Aorta (tissue), 5 donors: ENCODE measurements at regions not wholly inside any gene's neighbourhood (a gene's known extent, or its start where the extent isn't known, plus 50 kb on each side); places are given as distances from the start of the nearest gene placed in this dataset.
"Not testable (repeated sequence)": the region's sequence is repeated elsewhere in the genome, so short reads cannot be mapped to it uniquely, and the experiment has no call there.

ENCODE experiments used
- ATAC-seq: fragments of 200-7000 bp; cut with Tn5 transposase; one replicate; pipeline ENCODE4 v1.9.1; 2022; ENCODE audit warnings: moderate library complexity; ENCODE audit not compliant: low FRiP score
- DNase-seq, 2 donors: peaks; one replicate each; pipeline ENCODE4 v3.0.0-alpha.2; 2020
- H3K27ac ChIP-seq, 2 donors: one replicate each; pipeline ENCODE4 v1.5.1; 2013; ENCODE audit warnings: low read length in 2 of 2, mild to moderate bottlenecking in 2 of 2, moderate library complexity in 2 of 2, control low read depth in 1 of 2, inconsistent platforms in 1 of 2, low read depth in 1 of 2
- H3K27me3 ChIP-seq, 2 donors: one replicate each; pipeline ENCODE4 v1.6.1; 2013; ENCODE audit warnings: control low read depth in 1 of 2, low read length in 1 of 2, mild to moderate bottlenecking in 1 of 2, moderate library complexity in 1 of 2; ENCODE audit not compliant: insufficient read depth in 2 of 2, control insufficient read depth in 1 of 2
- H3K36me3 ChIP-seq, 2 donors: one replicate each; pipeline ENCODE4 v1.6.1; 2013; ENCODE audit warnings: control low read depth in 1 of 2, low read length in 1 of 2, mild to moderate bottlenecking in 1 of 2; ENCODE audit not compliant: insufficient read depth in 2 of 2, control insufficient read depth in 1 of 2
- H3K4me1 ChIP-seq, 2 donors: one replicate each; pipeline ENCODE4 v1.6.1; 2013; ENCODE audit warnings: low read length in 2 of 2, control low read depth in 1 of 2, mild to moderate bottlenecking in 1 of 2, moderate library complexity in 1 of 2; ENCODE audit not compliant: insufficient read depth in 2 of 2, control insufficient read depth in 1 of 2
- H3K4me3 ChIP-seq, 2 donors: one replicate each; pipeline ENCODE4 v1.5.1; 2013; ENCODE audit warnings: low read length in 2 of 2, control low read depth in 1 of 2, mild to moderate bottlenecking in 1 of 2
- H3K9me3 ChIP-seq: one replicate; pipeline ENCODE4 v1.6.1; 2013; ENCODE audit warnings: mild to moderate bottlenecking, low read length; ENCODE audit not compliant: control insufficient read depth
- WGBS, 2 donors: extraction: QIAGEN DNeasy Blood & Tissue Kit; methylation state at CpG; one replicate each; pipeline ENCODE4 v1.1.7; 2013; 5-methylcytosine and 5-hydroxymethylcytosine counted together
- intact Hi-C, 2 donors: fragments of 100-400 bp; cut with DNase I; formaldehyde crosslinking; loops; one replicate each; pipeline versions ENCODE4 v1.14.2 to v1.15.0; 2022
- donor health status: healthy with polysubstance abuse.
- donor health status: Bipolar disorder and iron deficiency.
- donor health status: DM: no; HTN: no; CAD: no.
- donor health status: DM: no; HTN: no; CAD: no.
- donor health status: DM: yes; HTN: yes; CAD: no.

DNA sequence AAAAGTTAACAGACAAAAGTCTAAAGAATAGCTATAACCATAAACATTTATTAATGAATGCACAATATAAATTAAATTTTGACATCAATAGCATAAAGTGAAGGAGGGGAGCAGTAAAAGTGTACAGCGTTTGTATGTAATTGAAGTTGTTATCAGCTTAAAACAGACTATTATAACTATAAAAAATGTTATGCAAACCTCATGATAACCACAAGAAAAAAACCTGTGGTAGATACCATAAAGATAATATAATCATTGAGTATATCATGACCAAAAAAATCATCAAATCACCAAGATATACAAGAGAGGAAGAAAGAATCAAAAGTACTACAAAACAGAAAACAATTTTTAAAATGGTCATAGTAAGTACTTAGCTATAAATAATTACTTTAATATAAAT lies 122.1 kb upstream of the ID2 start:
- no peak for DNase-seq
- ATAC-seq: no peak
- intact Hi-C loops: no loop called here
- H3K36me3 ChIP-seq: no peaks in the 10 kb centered on the region
- no peaks in the 10 kb centered on the region for H3K4me1 ChIP-seq
- H3K4me3 ChIP-seq: no peak overlapping the region
- WGBS, 2 donors: 93 to 94% methylated on average over 1 of the region's 1 CpG
- H3K9me3 ChIP-seq: peaks cover 2% of the 10 kb centered on the region
- H3K27ac ChIP-seq: no peak overlapping the region
- no peaks in the 10 kb centered on the region for H3K27me3 ChIP-seq

DNA sequence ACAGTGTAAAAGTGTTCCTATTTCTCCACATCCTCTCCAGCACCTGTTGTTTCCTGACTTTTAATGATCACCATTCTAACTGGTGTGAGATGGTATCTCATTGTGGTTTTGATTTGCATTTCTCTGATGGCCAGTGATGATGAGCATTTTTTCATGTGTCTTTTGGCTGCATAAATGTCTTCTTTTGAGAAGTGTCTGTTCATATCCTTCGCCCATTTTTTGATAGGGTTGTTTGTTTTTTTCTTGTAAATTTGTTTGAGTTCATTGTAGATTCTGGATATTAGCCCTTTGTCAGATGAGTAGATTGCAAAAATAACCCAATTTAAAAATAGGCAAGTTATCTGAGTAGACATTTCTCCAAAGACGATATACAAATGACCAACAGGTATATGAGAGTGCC lies 120.2 kb upstream of the ID2 start:
- DNase-seq, H3K27me3 ChIP-seq, H3K4me3 ChIP-seq, intact Hi-C loops, H3K27ac ChIP-seq, ATAC-seq, H3K9me3 ChIP-seq, H3K4me1 ChIP-seq, H3K36me3 ChIP-seq: not testable (repeated sequence)
- WGBS, 2 donors: 87 to 95% methylated on average over 1 of the region's 2 CpGs

DNA sequence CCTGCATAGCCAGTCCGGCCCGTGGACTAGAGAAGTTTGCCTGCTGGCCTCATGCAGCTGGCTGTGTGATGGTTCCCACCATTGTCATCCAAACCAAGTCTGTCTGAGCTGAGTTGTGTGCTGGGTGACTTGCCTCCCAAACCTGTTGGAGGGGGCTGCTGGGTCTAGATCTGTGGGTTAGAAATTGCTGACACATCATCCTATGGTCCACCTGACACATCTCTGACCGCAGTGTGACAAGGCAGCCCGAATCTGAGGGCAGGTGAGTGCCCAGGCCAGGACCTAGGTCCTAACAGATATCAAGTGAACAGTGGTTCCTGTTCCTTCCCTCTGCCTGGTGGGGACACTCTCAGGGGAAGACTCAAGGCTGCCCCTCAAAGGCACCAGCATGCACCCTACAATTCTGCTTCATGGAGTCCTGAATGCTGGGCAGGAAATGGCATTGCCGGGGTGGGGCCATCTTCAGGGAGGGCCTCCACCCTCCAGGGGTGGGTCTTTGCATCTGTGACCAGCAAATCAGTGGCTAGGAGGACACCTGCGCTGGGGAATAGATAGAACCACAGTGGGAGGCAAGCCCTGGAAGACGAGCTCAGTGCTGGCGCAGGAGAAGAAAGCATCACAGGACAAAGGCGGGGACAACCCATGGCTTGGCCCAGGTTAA lies 117.9 kb upstream of the ID2 start:
- intact Hi-C loops: no loop called here

DNA sequence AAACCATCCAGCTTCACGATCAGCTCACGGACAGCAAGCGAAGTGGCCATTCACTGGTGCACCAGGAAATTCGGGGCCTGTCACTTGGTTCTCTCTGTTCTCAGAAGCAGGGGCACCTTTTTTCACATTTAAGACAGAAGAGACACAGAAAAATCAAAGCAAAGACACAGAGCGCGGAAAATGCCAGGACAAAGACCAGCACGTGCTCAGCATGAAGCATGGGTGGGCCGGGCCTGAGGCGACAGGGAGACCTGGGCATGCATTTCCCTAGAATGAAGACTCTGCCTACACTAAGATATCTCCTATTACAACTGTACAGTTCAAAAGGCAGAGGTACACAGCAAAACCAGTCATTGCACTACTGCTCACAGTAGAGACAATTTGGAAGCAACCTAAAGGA lies 117.4 kb upstream of the ID2 start:
- Histone ChIP-seq H3K4me3 (no peak overlapping the region), H3K9me3 (no peaks in the 10 kb centered on the region), H3K36me3 (no peaks in the 10 kb centered on the region), H3K4me1 (no peaks in the 10 kb centered on the region), H3K27ac (no peak overlapping the region), H3K27me3 (no peaks in the 10 kb centered on the region)
- DNase-seq (peak in 1 of 2 donors; percentile 13), ATAC-seq (no peak)
- 97 to 98% methylated on average over 9 of the region's 9 CpGs for WGBS, 2 donors
- intact Hi-C loops: no loop called here

More for the DNA sequence above, 117.9 kb upstream of the ID2 start:
- Histone ChIP-seq H3K27me3 (no peaks in the 10 kb centered on the region), H3K27ac (no peak overlapping the region), H3K4me3 (no peak overlapping the region), H3K9me3 (no peaks in the 10 kb centered on the region), H3K36me3 (no peaks in the 10 kb centered on the region), H3K4me1 (no peaks in the 10 kb centered on the region)
- ATAC-seq (no peak), DNase-seq (peak; percentile 30 to 33)
- WGBS, 2 donors: 96% methylated on average over 9 of the region's 9 CpGs

DNA sequence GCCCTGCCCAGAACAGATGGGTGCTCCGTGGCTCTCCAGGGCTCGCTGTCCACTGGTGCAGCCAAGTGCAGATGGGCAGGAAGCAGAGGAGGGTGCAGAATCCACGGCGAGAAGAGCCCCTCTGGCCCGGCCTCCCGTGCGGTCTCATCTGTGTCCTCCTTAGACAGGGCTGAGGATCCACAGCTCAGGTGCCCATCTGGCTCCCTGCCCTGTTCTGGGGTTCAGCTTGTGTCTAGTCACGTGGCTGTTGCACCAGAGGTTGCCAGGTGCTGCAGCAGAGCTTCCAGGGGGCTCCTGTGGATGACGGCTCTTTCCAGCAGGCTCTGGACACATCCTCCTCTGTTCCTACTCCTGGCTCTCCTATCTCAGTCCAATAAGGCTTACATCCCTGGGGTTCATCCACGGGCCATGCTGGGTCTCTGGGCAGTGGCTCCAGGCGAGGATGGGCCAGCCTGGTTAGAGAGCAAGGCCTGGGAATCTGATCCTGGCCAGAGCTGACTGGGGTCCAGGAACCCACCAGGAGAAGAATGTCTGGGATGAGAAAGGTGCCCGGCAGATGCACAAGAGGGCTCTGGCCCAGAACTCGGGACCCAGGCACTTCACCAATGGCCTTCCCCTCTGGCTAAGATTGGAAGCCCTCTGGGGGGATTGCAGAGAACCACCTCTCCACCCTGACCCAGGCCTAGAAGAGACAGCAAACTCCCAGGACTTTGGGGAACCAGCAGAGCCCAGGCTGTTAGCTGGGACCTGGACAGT lies 116.3 kb upstream of the ID2 start:
- 92 to 93% methylated on average over 13 of the region's 13 CpGs for WGBS, 2 donors
- intact Hi-C loops: no loop called here
- Histone ChIP-seq H3K9me3 (no peaks in the 10 kb centered on the region), H3K27ac (no peak overlapping the region), H3K4me1 (no peaks in the 10 kb centered on the region), H3K36me3 (no peaks in the 10 kb centered on the region), H3K27me3 (no peaks in the 10 kb centered on the region), H3K4me3 (no peak overlapping the region)
- ATAC-seq (no peak), DNase-seq (peak; percentile 44 to 57)

DNA sequence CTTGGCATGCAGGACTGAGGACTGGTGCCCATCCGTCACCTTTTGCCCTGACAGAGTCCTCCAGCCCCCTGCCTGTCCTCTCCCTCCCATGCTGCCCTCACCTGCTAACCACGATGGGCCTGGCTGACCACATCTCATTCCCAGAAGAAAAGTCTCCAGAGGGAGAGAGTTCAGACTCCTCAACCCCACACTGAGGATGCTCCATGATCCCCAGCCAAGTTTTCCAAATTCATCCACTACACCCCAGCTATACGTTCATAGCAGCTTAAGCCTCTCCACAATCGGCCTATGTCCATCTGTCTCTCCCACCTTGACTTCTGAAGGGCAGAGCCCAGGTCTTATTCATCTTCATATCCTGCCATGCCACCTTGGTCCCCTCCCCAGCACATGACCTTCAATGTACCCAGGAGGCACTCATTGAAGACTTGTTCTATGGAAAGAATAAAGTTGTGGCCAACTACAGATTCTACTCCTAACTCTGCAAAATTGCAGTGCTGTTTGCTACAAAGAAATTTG lies 115.6 kb upstream of the ID2 start:
- H3K36me3 ChIP-seq: no peaks in the 10 kb centered on the region
- no peak overlapping the region for H3K27ac ChIP-seq
- ATAC-seq (peak; percentile 14), DNase-seq (no peak)
- intact Hi-C loops: no loop called here
- H3K27me3 ChIP-seq: no peaks in the 10 kb centered on the region
- WGBS, 2 donors: 88 to 90% methylated on average over 4 of the region's 4 CpGs
- H3K4me3 ChIP-seq: no peak overlapping the region
- no peaks in the 10 kb centered on the region for H3K4me1 ChIP-seq
- H3K9me3 ChIP-seq: no peaks in the 10 kb centered on the region

DNA sequence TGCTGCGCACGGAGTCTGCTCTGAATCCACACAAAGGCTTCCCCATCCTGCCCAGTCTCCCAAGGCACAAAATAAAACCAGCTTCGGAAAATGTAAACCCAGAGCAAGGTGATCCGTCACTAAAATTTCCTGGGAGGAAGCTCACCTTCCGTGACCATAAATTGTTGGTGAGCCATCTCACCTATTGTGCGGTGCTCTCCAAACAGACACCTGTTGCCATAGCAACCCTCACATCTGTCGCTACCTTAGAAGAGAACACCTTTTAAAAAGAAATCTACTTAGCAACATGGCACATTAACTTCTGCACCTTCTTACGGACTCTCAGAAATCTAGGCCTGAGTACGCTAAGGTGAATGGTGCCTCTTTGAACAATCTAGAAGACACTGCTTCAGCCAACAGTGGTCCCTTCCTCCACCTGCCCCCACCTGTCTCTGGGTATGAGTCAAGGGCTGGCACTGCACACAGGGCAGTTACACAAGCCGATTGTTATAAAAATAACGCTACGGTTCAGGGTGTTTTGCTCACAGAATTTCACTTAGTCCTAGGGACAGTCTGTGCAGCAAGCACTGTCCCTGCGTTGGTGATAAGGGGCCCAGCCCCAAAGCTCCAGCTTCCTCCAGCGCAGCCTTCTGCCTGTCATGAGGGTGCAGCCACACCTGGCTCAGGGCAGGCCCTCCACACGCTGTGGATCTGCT lies 114.9 kb upstream of the ID2 start:
- H3K4me1 ChIP-seq: no peaks in the 10 kb centered on the region
- H3K27ac ChIP-seq: no peak overlapping the region
- no peak overlapping the region for H3K4me3 ChIP-seq
- ATAC-seq (no peak), DNase-seq (peak in 1 of 2 donors; percentile 17)
- intact Hi-C loops: no loop called here
- H3K9me3 ChIP-seq: no peaks in the 10 kb centered on the region
- no peaks in the 10 kb centered on the region for H3K27me3 ChIP-seq
- no peaks in the 10 kb centered on the region for H3K36me3 ChIP-seq
- 90 to 93% methylated on average over 15 of the region's 15 CpGs for WGBS, 2 donors

DNA sequence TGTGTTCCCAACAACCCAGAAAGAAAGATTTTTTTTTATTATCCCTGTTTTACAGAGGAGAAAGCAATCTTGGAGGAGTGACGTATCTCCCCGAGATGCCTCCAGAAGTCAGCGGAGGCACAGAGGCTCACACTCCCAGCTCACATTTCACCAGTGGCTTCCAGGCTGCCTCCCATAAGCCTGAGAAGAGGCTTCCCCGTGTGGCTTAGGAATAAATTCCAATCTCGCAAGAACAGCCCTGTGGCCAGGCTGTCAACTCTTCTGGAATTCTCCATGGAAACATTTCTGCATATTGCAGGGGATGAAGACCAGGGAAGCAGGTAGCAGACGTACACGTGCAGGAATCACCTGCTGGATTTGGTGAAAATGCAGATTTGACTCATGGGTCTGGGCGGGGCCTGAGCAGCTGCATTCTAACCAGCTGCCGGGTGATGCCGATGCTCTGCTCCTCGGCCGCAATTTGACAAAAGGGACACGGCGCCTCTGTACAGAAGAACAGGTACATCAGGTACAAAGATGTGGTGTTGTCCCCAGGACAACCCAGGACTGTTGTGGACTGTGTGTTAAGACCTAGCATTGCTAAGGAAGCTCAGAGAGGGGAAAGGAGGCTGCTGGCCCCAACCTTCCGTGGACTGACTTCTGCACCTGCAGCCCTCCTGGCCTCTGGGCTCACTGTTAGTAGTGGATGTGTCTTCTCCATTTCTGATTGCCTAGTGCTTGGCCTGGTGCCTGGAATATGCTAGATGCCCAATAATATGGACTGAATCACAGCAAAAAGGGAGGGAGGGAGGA lies 114.2 kb upstream of the ID2 start:
- Histone ChIP-seq H3K27me3 (no peaks in the 10 kb centered on the region), H3K4me3 (no peak overlapping the region), H3K36me3 (no peaks in the 10 kb centered on the region), H3K27ac (no peak overlapping the region), H3K4me1 (no peaks in the 10 kb centered on the region), H3K9me3 (no peaks in the 10 kb centered on the region)
- 95% methylated on average over 15 of the region's 15 CpGs for WGBS, 2 donors
- DNase-seq: peak in 1 of 2 donors; percentile 37
- intact Hi-C loops: no loop called here
- no peak for ATAC-seq
